RCC 7860 (cell line): ENCODE measurements at regions not wholly inside any gene's neighbourhood (a gene's known extent, or its start where the extent isn't known, plus 50 kb on each side); places are given as distances from the start of the nearest gene placed in this dataset.
"Not testable (repeated sequence)": the region's sequence is repeated elsewhere in the genome, so short reads cannot be mapped to it uniquely, and the experiment has no call there.

ENCODE experiments used
- DNase-seq: peaks from one replicate; pipeline ENCODE4 v3.0.0-alpha.2; 2015; ENCODE audit warnings: low spot score
- FAIRE-seq: peaks from 2 replicates; lab custom pipeline; 2012; peaks lifted over from hg19 to GRCh38; lab: Jason Lieb, UNC

GRCh38 chr2:91742973-91743490 is 3051.6 kb downstream of the RPIA start:
- DNase-seq: peak; percentile 17
- not testable (repeated sequence) for FAIRE-seq

DNA sequence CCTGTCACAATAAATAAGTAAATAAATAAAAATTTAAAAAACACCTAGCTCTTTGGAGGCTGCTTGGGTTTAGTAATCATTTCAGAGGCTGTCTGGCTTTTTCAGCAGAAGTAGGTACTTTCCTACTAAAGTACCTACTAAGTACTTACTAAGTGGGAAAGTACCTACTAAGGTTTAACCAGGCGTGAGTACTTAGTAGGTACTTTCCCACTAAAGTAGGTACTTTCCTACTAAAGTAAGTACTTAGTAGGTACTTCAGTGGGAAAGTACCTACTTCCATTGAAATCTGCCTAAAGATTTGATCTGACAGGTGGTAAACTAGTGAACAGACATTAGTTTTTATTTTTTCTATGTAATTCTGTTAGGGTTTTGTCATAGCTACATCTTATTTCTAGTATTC is 3052.4 kb downstream of the RPIA start:
- DNase-seq, FAIRE-seq: not testable (repeated sequence)

DNA sequence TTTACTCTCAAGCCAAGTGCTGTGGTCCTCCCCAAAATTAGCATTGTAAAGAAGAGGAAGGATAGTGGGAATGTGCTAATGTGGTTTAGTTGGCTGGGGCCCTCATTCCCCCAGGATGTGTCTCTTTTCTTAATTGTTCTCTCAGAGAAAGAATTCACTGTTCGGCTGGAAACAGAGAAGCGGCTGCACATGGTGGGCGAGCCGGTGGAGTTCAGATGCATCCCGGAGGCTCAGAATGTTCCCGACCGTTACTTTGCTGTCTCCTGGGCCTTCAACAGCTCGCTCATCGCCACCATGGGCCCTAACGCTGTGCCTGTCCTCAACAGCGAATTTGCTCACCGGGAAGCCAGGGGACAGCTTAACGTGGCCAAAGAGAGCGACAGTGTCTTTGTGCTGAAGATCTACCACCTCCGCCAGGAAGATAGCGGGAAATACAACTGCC is 3053.2 kb downstream of the RPIA start:
- DNase-seq, FAIRE-seq: not testable (repeated sequence)

DNA sequence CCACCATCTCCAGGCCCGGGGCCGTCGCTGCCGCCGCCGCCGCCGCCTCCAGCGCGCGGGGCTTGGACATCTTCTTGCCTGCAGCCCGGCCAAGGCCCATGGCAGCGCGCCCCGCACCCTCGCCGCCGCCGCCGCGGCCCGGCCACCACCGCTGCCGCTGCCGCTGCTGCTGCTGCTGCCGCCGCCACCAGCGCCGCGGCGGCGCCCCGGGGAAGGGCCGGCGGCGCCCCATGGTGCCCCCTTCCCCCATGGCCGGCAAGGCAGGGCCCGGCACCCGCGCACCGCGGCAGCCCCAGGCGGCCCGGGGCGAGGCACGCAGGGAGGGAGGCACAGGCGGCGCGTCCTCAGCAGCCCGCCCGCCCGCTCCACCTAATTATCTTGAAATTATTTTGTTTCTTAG is 3057.4 kb downstream of the RPIA start:
- DNase-seq (no peak), FAIRE-seq (no peak)

- DNase-seq, FAIRE-seq: not testable (repeated sequence)
Observed at GRCh38 chr2:91749665-91750064, 3058.2 kb downstream of the RPIA start.

- DNase-seq, FAIRE-seq: not testable (repeated sequence)
Observed at GRCh38 chr2:91759361-91759941, 3068.0 kb downstream of the RPIA start.

GRCh38 chr2:91760672-91761071 is 3069.2 kb downstream of the RPIA start:
- FAIRE-seq, DNase-seq: not testable (repeated sequence)

DNA sequence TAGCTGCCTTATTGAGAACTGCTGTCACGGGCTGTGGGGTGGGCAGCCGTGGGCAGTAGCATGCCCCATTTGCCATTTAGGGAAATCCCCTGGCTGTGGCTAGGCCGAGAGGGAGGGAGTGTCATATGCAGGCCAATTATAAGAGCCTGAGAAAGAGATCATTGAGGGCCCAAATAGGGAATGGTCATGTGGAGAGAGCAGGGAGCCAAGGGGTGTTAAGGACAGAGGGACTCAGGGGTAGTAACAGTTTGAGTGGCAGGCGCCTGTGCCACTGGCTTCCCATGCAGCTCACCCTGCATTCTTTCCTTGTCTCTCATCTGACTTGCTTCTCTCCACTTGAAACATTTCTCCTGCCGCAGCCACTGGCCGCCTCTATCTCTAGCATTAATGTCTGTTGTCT is 3070.8 kb downstream of the RPIA start:
- not testable (repeated sequence) for FAIRE-seq, DNase-seq

GRCh38 chr2:91763710-91764109 is 3072.2 kb downstream of the RPIA start:
- DNase-seq: peak; percentile 9
- FAIRE-seq: not testable (repeated sequence)

DNA sequence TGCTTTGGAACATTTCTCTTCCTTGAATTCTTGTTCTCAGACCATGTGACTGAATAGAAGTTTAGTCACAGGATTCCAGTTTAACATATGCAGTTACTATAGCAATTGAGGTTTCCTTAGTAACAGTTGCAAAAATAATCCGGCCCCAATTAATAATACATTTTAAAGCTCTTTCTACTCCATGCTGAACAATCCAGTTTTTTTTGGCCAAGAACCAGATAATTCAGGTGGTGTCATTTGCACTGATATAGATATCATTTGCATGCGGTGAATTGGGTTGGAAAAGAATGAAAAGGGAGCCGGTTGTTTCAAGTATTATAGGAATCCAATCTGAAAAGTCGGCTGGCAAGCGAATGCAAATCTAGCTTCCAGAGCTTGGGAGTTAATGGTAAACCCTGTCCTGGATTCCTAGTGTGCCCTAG is 3073.1 kb downstream of the RPIA start:
- DNase-seq: peak; percentile 36
- FAIRE-seq: not testable (repeated sequence)

DNA sequence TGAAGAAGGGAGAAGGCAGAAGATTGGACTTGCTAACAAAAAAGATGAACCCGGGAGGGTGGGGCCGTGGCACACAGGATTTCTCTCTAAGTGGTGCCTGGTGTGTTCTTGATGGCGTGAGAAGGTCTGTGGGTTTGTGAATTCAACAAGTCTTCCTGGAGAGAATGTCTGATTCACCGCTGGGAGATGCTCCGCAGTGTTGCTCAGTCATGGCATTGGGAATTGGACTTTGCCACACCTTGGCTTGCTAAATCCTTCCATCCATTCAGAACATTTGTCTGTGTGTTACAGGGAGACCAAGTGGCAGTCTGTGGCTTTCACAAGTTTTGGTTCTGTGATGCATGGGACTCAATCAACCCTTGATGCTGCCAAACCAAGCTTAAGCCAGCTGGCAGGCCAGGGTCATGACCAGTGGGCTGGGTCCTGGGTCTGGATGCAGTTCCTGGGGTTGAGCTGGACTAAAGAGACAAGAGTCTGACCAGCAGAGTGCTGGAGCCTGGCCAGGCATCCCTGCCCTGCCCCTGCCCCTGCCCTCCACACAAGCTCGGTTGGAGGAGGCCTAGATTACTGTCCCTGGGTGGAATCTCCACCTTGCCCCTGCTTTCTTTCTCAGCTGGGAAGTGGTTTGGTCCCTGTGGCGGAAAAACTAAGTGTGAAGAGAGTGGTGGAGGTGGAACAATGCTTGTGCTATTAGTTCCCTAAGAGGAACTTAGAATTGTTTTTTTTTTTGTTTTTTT is 3073.7 kb downstream of the RPIA start:
- DNase-seq: peak; percentile 57

DNA sequence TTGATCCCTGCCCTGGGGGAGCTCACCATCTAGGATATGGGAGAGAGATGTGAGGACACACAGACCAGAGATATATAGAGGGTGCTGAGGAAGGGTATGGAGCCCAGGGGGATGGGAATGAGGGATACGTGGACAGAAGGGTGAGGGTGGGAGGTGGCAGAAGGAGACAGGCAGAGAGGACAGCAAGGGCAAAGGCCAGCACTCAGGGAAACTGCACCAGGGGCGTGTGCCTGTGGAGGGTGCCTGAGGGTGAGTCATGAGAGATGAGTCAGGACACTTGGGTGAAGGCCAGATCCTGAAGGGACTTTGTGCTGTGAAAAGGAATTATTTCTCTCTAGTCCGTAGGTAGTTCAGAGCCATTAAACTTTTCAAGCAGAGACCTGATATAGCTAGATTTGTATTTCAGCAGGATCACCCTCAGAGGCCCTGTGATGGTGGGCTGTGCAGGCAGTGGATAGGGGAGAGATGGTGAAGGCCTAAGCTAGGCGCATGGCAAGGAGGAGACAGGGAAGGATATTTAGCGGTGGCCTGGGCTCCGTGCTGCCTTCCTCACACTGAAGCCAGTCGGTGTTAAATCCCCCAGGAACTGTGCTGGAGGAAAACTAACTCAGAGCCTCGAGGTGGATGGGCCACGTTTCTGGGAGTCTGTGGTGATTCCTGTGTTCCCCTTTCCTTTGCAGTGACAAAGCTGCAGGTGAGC is 3075.0 kb downstream of the RPIA start:
- FAIRE-seq (peak; percentile 92), DNase-seq (peak; percentile 85)

More for the DNA sequence above, 3073.7 kb downstream of the RPIA start:
- FAIRE-seq: peak; percentile 97

- not testable (repeated sequence) for FAIRE-seq, DNase-seq
Observed at GRCh38 chr2:91768301-91768700, 3076.8 kb downstream of the RPIA start.

DNA sequence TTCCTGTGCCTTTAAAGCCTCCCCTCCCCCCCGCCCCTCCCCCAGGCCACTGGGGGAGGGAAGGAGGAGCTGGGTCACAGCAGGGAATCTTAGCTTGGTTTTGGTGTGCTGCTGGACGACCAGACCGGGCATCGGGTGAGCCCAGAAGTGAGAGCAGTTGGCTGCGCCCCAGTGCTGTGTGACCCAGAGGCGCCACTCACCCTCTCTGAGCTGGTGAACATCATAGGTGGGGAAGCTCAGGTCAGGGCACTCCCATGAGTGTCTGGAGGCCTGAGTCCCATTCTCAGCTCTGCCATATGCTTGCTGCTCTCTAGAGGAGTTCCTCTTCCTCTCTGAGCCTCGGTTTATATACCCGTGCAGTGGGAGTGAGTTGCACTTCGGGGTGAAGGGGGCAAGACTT is 3077.5 kb downstream of the RPIA start:
- FAIRE-seq: not testable (repeated sequence)
- peak; percentile 3 for DNase-seq

DNA sequence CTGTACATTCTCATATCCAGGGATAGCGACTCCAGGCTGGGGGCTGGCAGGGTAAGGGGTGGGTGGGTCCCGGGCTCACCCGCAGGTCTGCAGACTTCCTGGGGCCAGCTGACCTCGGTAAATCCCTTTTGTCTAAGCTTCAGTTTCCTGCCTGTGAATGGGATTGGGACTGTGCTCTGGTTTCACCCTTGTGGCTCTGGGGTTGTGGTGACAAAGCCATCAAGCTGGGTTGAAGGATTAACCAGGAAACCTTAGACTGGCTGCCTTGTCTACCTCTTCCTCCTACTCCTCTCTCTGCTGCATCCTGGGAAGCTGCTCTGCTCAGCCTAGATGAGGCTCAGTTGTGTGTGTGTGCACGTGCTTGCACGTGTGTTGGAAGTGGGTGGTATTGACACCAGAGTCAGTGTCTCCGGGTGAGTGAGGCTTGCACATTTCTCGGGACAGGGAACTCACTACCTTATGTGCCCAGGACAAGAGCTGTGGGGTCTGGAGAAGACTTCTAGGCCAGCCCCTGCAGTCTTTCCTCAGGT is 3078.6 kb downstream of the RPIA start:
- peak; percentile 79 for DNase-seq
- FAIRE-seq: peak; percentile 91

DNA sequence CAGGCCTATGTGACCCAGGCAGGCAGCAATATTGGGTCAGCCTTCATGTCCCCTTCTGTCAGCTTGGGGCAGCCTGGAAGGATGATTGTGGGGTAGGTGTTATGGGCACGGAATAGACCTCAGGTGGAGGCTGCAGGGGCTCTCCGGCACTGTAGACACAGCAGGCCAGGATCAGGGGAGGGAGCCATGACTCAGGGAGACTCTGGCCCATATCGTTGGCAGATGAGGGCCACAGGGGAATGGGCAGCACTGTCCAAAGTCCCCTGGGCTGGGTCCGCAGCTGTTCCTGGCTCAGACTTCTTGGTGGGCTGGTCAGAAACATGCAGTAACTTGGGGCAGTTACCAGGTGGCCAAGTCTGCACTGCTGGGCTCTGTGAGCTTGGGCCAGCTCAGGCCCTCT is 3080.1 kb downstream of the RPIA start:
- not testable (repeated sequence) for FAIRE-seq, DNase-seq

DNA sequence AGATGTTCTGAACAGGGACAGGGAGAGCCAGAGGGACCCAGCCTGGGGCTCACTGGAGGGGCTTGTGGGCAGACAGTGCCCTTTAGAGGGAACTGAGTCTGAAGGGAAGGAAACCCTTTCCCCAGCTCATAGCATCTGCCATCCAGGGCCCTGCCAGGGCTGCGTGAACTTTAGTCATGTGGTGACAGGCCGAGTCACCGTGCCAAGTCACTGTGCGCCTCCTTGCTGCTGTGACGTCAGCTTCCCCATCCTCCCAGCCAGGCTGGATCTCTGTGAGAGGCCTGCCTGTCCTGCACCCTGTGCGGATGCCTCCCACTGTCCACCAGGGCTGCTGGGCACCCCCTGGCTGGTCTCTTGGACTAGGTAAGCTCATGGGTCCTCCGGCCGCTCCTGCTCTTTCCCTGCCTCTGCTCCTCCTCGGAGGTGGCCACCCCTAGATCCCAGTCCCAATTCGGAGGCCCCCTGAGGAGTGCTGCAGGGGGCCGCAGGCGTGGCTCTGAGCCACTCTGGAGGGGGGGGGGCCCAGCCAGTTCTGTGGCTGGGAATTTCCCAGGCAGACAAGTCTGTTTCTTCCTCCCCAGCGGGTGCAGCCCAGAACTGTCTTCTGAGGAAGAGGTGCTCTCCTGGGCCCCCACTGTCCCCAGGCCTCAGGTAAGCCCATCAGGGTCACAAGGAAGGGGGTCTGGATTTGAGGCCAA is 3080.9 kb downstream of the RPIA start:
- DNase-seq: peak; percentile 61
- FAIRE-seq: not testable (repeated sequence)

DNA sequence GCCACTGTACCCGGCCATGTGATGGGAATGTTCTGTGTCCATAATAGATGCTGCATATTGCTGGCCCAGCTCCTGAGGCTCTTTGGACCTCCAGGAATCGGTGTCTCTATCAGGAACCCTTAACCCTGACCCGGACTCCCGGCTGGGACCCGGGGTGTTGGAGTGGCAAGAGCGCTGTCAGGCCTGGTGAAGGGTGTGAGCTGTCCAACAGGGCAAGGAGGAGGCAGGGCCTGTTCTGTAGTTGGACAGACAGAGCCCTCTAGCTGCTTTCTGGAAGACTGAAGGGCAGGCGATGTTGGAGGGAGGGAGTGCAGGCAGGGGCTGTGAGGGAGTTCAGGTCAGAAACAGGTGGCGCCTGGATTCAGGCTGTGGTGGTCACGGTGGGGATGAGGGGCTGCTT is 3082.3 kb downstream of the RPIA start:
- peak; percentile 25 for DNase-seq
- not testable (repeated sequence) for FAIRE-seq

- FAIRE-seq: not testable (repeated sequence)
Observed at GRCh38 chr2:91775193-91775592, 3083.7 kb downstream of the RPIA start.

GRCh38 chr2:91780324-91780723 is 3088.9 kb downstream of the RPIA start:
- FAIRE-seq, DNase-seq: not testable (repeated sequence)

More at GRCh38 chr2:91775193-91775592, 3083.7 kb downstream of the RPIA start:
- DNase-seq: not testable (repeated sequence)
